Common myeloid progenitor, CD34-positive (primary cell): ENCODE measurements at regions not wholly inside any gene's neighbourhood (a gene's known extent, or its start where the extent isn't known, plus 50 kb on each side); places are given as distances from the start of the nearest gene placed in this dataset.
A peak's percentile ranks its signal among the peaks of the same experiment; 100 is the strongest.

Experiments
- CTCF ChIA-PET: fragments of 350-600 bp; sonication (Branson Sonifier 250); formaldehyde crosslinking; loops from one replicate; lab custom pipeline; 2021; ENCODE audit warnings: antibody characterized with exemption; lab: Charles Lee
- POLR2A ChIA-PET: fragments of 350-600 bp; sonication (Branson Sonifier 250); formaldehyde crosslinking; loops from one replicate; lab custom pipeline; 2021; ENCODE audit warnings: antibody characterized with exemption; lab: Charles Lee
- DNase-seq, 3 donors: peaks; one replicate each; pipeline versions ENCODE4 v3.0.0 to v3.0.0-alpha.2; 2013
- H3K27ac ChIP-seq, 2 experiments: 1 replicate in 1 of 2; 2 replicates in 1 of 2; pipeline ENCODE4 v1.7.0; 2013; ENCODE audit warnings: inconsistent platforms in 2 of 2, low read length in 2 of 2, mild to moderate bottlenecking in 2 of 2, low read depth in 1 of 2, moderate library complexity in 1 of 2; ENCODE audit not compliant: severe bottlenecking in 2 of 2, insufficient read depth in 1 of 2, poor library complexity in 1 of 2
- H3K27me3 ChIP-seq, 5 experiments: replicated peaks in 2 of 5; 1 replicate in 3 of 5; 2 replicates in 2 of 5; pipeline versions ENCODE4 v1.6.1 to v1.7.0; 2013; ENCODE audit warnings: low read length in 4 of 5, mild to moderate bottlenecking in 2 of 5, moderate library complexity in 2 of 5, inconsistent platforms in 1 of 5; ENCODE audit not compliant: insufficient read depth in 5 of 5, control insufficient read depth in 4 of 5
- H3K36me3 ChIP-seq, 4 experiments: 1 replicate in 2 of 4; 2 replicates in 2 of 4; pipeline versions ENCODE4 v1.6.1 to v1.7.0; 2013; ENCODE audit warnings: low read length in 3 of 4, control low read depth in 1 of 4, mild to moderate bottlenecking in 1 of 4; ENCODE audit not compliant: control insufficient read depth in 4 of 4, insufficient read depth in 4 of 4
- H3K4me1 ChIP-seq, 4 experiments: 1 replicate in 3 of 4; 2 replicates in 1 of 4; pipeline versions ENCODE4 v1.6.1 to v1.7.1; 2013; ENCODE audit warnings: low read length in 3 of 4, mild to moderate bottlenecking in 3 of 4, control low read depth in 1 of 4, inconsistent platforms in 1 of 4, moderate library complexity in 1 of 4; ENCODE audit not compliant: control insufficient read depth in 4 of 4, insufficient read depth in 4 of 4; ENCODE audit errors: control extremely low read depth in 1 of 4
- H3K4me3 ChIP-seq, 7 experiments: 1 replicate in 4 of 7; 2 replicates in 3 of 7; pipeline versions ENCODE4 v1.5.1 to v1.7.0; 2013; ENCODE audit warnings: mild to moderate bottlenecking in 7 of 7, low read length in 6 of 7, moderate library complexity in 6 of 7, inconsistent platforms in 2 of 7, low read depth in 2 of 7, control low read depth in 1 of 7; ENCODE audit not compliant: insufficient read depth in 4 of 7, control insufficient read depth in 1 of 7; ENCODE audit errors: extremely low read depth in 1 of 7
- H3K9me3 ChIP-seq, 5 experiments: 1 replicate in 4 of 5; 2 replicates in 1 of 5; pipeline versions ENCODE4 v1.6.1 to v1.7.1; 2013; ENCODE audit warnings: low read length in 4 of 5, mild to moderate bottlenecking in 2 of 5, inconsistent platforms in 1 of 5, low read depth in 1 of 5, moderate library complexity in 1 of 5; ENCODE audit not compliant: control insufficient read depth in 4 of 5, insufficient read depth in 2 of 5; ENCODE audit errors: control extremely low read depth in 1 of 5
- WGBS: methylation state at CpG from one replicate; pipeline ENCODE4 v1.1.5; 2013; ENCODE audit not compliant: insufficient coverage; 5-methylcytosine and 5-hydroxymethylcytosine counted together

DNA sequence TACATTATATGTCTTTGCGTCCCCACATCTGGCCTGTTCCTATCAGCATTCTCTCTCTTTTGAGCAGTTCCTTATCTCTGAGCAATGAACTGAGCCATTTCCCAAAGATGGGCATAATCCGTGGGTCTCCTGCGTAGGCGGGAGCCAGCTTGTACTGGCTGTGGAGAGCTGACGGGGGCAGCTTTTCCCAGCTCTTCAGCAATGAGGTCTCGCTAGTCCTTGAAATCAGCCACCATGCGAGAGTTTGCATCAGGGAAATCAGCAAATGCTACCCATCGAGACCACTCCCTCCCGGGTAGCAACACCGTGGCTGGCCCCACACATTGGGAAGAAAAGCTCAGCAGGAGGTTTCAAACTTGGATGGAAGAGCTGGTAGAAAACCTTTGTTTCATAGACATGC lies 51.9 kb upstream of the FAM180A start:
- no peak for DNase-seq
- POLR2A ChIA-PET, result no interaction called here
- WGBS, result 80% methylated on average over 9 of the region's 10 CpGs
- peak overlapping the region in 3 of 7 experiments; percentile 38 to 61 (median 59) for H3K4me3 ChIP-seq
- CTCF ChIA-PET, result interaction anchor here (0.9 to 7.9 kb wide), 14 partner anchors 10 to 590 kb away, joined by 3 to 121 read pairs (median 4); no protein-coding TSS in a partner anchor
- H3K27me3 ChIP-seq, result peaks cover 0 to 5% (median 0%) of the 10 kb centered on the region in 5 experiments
- no peak overlapping the region for H3K27ac ChIP-seq
- H3K9me3 ChIP-seq, result no peaks in the 10 kb centered on the region
- H3K4me1 ChIP-seq, result peaks cover 2 to 6% (median 4%) of the 10 kb centered on the region in 4 experiments
- H3K36me3 ChIP-seq, result no peaks in the 10 kb centered on the region

DNA sequence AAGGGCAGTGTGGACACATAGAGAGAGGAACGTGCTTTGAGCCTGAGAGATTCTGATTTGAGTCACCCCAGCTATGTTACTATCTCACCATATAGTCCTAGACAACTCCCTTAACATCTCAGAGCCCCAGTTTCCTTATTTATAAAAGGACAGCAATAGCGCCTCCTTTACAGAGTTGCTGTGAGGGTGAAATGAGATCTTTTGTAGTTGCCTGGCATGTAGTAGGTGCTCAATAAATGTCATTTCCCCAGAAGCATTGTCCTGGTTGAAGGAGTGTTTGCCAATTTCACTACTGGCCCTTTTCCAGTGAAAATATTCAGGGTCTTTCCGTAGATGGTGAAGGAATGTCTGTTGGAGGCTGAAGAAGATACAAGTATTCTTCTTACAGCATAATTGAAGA lies 51.3 kb upstream of the FAM180A start:
- H3K27ac ChIP-seq, result no peak overlapping the region
- H3K4me1 ChIP-seq, result peaks cover 2 to 6% (median 4%) of the 10 kb centered on the region in 4 experiments
- CTCF ChIA-PET, result interaction anchor here (0.8 to 7.9 kb wide), 6 partner anchors 8 to 209 kb away, joined by 3 to 121 read pairs (median 8); no protein-coding TSS in a partner anchor
- no peak overlapping the region for H3K4me3 ChIP-seq
- H3K9me3 ChIP-seq, result no peaks in the 10 kb centered on the region
- DNase-seq, result no peak
- H3K27me3 ChIP-seq, result peaks cover 0 to 5% (median 0%) of the 10 kb centered on the region in 5 experiments
- POLR2A ChIA-PET, result interaction anchor here (0.6 kb wide), 1 partner anchor 229 kb away, joined by 3 read pairs; no protein-coding TSS in a partner anchor
- no peaks in the 10 kb centered on the region for H3K36me3 ChIP-seq
- no CpG with 5 or more reads among the region's 3 CpGs for WGBS
